Duodenal mucosa (tissue), 2 donors: ENCODE measurements at regions not wholly inside any gene's neighbourhood (a gene's known extent, or its start where the extent isn't known, plus 50 kb on each side); places are given as distances from the start of the nearest gene placed in this dataset.
"Not testable (repeated sequence)": the region's sequence is repeated elsewhere in the genome, so short reads cannot be mapped to it uniquely, and the experiment has no call there.

ENCODE experiments used
- H3K27ac ChIP-seq: one replicate; pipeline ENCODE4 v1.7.0; 2013; ENCODE audit warnings: low read depth, low read length
- H3K27me3 ChIP-seq, 2 donors: one replicate each; pipeline ENCODE4 v1.7.0; 2013; ENCODE audit warnings: low read length in 2 of 2, control low read depth in 1 of 2; ENCODE audit not compliant: insufficient read depth in 2 of 2, control insufficient read depth in 1 of 2
- H3K36me3 ChIP-seq, 2 donors: one replicate each; pipeline ENCODE4 v1.7.0; 2013; ENCODE audit warnings: low read length in 2 of 2, control low read depth in 1 of 2; ENCODE audit not compliant: insufficient read depth in 2 of 2, control insufficient read depth in 1 of 2
- H3K4me1 ChIP-seq, 2 donors: one replicate each; pipeline ENCODE4 v1.7.0; 2013; ENCODE audit warnings: low read length in 2 of 2, control low read depth in 1 of 2; ENCODE audit not compliant: insufficient read depth in 2 of 2, control insufficient read depth in 1 of 2
- H3K4me3 ChIP-seq, 2 donors: one replicate each; pipeline ENCODE4 v1.7.0; 2013; ENCODE audit warnings: low read length in 2 of 2, low read depth in 1 of 2
- H3K9ac ChIP-seq, 2 donors: one replicate each; pipeline ENCODE4 v1.7.0; 2013; ENCODE audit warnings: low read length in 2 of 2, low read depth in 1 of 2
- H3K9me3 ChIP-seq, 2 donors: one replicate each; pipeline ENCODE4 v1.7.0; 2013; ENCODE audit warnings: low read length in 2 of 2, control low read depth in 1 of 2; ENCODE audit not compliant: control insufficient read depth in 1 of 2

- peaks cover 0 to 3% of the 10 kb centered on the region in 2 donors for H3K27me3 ChIP-seq
- H3K4me1 ChIP-seq = no peaks in the 10 kb centered on the region
- H3K4me3 ChIP-seq = no peak overlapping the region
- H3K27ac ChIP-seq = no peak overlapping the region
- no peak overlapping the region for H3K9ac ChIP-seq
- no peaks in the 10 kb centered on the region for H3K36me3 ChIP-seq
- H3K9me3 ChIP-seq = no peaks in the 10 kb centered on the region
Measured at GRCh38 chr2:131584380-131584779, 56.7 kb downstream of the CCDC74A start.

GRCh38 chr2:131584940-131585339 is 57.3 kb downstream of the CCDC74A start:
- Histone ChIP-seq H3K27ac (no peak overlapping the region), H3K9me3 (no peaks in the 10 kb centered on the region), H3K4me3 (no peak overlapping the region), H3K27me3 (peaks cover 0 to 3% of the 10 kb centered on the region in 2 donors), H3K4me1 (no peaks in the 10 kb centered on the region), H3K36me3 (no peaks in the 10 kb centered on the region), H3K9ac (no peak overlapping the region)

- Histone ChIP-seq H3K27me3 (peaks cover 0 to 3% of the 10 kb centered on the region in 2 donors), H3K4me1 (no peaks in the 10 kb centered on the region), H3K36me3 (no peaks in the 10 kb centered on the region), H3K9me3 (no peaks in the 10 kb centered on the region), H3K4me3 (no peak overlapping the region), H3K27ac (no peak overlapping the region), H3K9ac (no peak overlapping the region)
Measured at GRCh38 chr2:131588152-131588873, 60.6 kb downstream of the CCDC74A start.

- not testable (repeated sequence) for H3K9me3 ChIP-seq, H3K27me3 ChIP-seq, H3K4me1 ChIP-seq, H3K27ac ChIP-seq, H3K9ac ChIP-seq, H3K36me3 ChIP-seq, H3K4me3 ChIP-seq
Measured at GRCh38 chr2:131589126-131589525, 61.4 kb downstream of the CCDC74A start.

GRCh38 chr2:131590366-131590765 is 62.7 kb downstream of the CCDC74A start:
- Histone ChIP-seq H3K9ac (no peak overlapping the region), H3K27me3 (peaks cover 0 to 3% of the 10 kb centered on the region in 2 donors), H3K4me3 (no peak overlapping the region), H3K36me3 (no peaks in the 10 kb centered on the region), H3K27ac (no peak overlapping the region), H3K9me3 (no peaks in the 10 kb centered on the region), H3K4me1 (no peaks in the 10 kb centered on the region)

- no peaks in the 10 kb centered on the region for H3K36me3 ChIP-seq
- H3K4me1 ChIP-seq = no peaks in the 10 kb centered on the region
- no peaks in the 10 kb centered on the region for H3K9me3 ChIP-seq
- no peak overlapping the region for H3K4me3 ChIP-seq
- H3K9ac ChIP-seq = no peak overlapping the region
- no peak overlapping the region for H3K27ac ChIP-seq
- peaks cover 0 to 2% of the 10 kb centered on the region in 2 donors for H3K27me3 ChIP-seq
Measured at GRCh38 chr2:131590896-131591295, 63.2 kb downstream of the CCDC74A start.

- H3K36me3 ChIP-seq, H3K9ac ChIP-seq, H3K9me3 ChIP-seq, H3K4me3 ChIP-seq, H3K27me3 ChIP-seq, H3K27ac ChIP-seq, H3K4me1 ChIP-seq: not testable (repeated sequence)
Measured at GRCh38 chr2:131596561-131596960, 68.9 kb downstream of the CCDC74A start.

- not testable (repeated sequence) for H3K36me3 ChIP-seq, H3K4me3 ChIP-seq, H3K27me3 ChIP-seq, H3K4me1 ChIP-seq, H3K9me3 ChIP-seq, H3K27ac ChIP-seq, H3K9ac ChIP-seq
Measured at GRCh38 chr2:131602444-131602843, 74.8 kb downstream of the CCDC74A start.

- H3K27ac ChIP-seq, H3K4me1 ChIP-seq, H3K27me3 ChIP-seq, H3K4me3 ChIP-seq, H3K9ac ChIP-seq, H3K9me3 ChIP-seq, H3K36me3 ChIP-seq: not testable (repeated sequence)
Measured at GRCh38 chr2:131604652-131605051, 77.0 kb downstream of the CCDC74A start.

GRCh38 chr2:131606366-131606765 is 78.7 kb downstream of the CCDC74A start:
- H3K9me3 ChIP-seq, H3K27me3 ChIP-seq, H3K9ac ChIP-seq, H3K27ac ChIP-seq, H3K4me3 ChIP-seq, H3K36me3 ChIP-seq, H3K4me1 ChIP-seq: not testable (repeated sequence)

- H3K4me3 ChIP-seq, H3K27ac ChIP-seq, H3K27me3 ChIP-seq, H3K36me3 ChIP-seq, H3K9ac ChIP-seq, H3K4me1 ChIP-seq, H3K9me3 ChIP-seq: not testable (repeated sequence)
Measured at GRCh38 chr2:131607056-131607455, 79.4 kb downstream of the CCDC74A start.
